Stimulated activated CD4-positive, alpha-beta T cell treated with anti-CD3 and anti-CD28 coated beads, Interleukin-4, amount 100 ng/mL, for 4 hours (primary cell): ENCODE measurements at regions not wholly inside any gene's neighbourhood (a gene's known extent, or its start where the extent isn't known, plus 50 kb on each side); places are given as distances from the start of the nearest gene placed in this dataset.

ENCODE experiments used
- DNase-seq, 2 experiments: peaks; one replicate each; pipeline ENCODE4 v3.0.0-alpha.2; 2020

DNA sequence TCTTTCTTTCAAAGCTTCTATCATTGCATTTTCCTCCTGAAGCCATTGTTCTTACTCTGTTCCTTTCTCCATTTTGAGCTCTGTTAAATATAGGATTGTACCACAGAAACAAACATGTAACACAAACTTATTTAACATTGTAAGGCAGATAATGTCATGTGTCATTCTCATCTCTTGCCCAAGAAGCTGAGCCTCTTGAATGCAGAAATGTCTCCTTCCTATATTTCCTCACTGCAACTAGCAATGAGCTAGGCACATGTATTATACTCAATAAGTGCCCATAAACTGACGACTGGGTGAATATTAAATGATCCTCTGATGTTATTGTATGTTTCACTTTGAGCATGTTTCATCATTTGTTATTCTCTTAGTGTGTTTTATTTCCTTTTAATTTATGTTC is 56.7 kb upstream of the SLC7A11 start:
- DNase-seq: no peak

DNA sequence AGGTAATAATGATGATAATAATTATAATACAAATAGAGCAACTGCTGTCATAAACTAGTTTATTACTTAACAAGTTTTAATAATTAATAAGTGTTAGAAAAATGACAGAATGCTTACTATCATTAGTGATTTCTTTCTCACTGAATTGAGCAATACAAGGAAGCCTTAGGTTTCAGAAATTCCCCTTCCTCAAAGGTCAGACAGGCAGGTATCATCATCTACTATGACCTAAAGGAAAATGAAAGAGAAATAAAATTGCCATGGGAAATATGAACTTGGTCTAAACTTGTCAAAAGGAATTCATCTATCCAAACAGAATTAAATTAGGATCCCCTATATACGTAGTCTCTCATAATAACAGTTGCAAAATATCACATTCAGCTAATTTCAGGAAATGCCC is 56.3 kb upstream of the SLC7A11 start:
- DNase-seq: no peak

DNA sequence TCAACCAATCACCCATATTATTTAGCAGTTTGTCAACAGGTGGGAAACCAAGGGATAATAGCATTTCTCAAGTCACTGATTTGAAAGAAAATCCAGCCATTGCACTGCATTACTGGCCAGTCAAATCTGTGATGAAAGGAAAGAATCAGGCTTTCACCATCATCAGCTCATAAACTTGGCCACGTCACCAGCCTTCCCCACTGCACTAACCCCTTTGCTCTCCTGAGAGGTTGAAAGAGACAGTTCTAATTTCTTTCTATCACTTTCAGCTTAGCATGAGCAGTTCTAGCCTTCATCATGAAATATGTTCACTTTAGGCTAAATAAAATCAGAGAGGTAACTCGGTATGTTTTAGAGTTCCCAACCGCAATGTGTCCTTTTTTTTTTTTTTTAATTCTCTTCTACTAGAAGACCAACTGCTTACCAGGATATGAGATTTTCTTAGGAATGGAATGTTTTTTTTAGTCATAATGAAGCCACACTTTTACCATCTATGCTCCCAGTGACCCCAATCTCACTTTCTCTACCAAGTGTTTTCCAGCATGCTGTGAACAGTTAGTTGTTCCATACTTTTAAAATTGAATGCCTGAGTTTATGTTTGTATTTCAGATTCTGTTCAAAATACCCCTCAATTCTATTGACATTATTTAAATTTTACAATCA is 55.7 kb upstream of the SLC7A11 start:
- no peak for DNase-seq

DNA sequence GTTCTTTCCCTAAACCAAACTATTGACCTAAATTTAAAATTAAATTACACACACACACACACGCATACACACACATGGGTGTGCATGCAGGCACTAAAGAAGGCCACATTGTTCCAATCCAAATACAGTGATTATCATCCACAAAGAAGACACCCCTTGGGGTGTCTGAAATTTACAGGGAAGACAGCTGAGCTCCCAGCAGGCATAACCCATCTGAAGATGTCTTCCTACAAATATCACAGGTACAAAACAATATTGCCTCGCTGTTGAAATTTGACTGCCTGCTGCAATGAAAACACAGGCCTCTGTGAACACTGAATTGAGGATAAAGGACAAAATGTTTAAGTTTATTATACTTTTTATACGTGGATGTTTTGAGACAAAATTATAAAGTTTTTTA is 50.2 kb upstream of the SLC7A11 start:
- DNase-seq: no peak
